Smooth muscle cell (in vitro differentiated cells): ENCODE measurements at regions not wholly inside any gene's neighbourhood (a gene's known extent, or its start where the extent isn't known, plus 50 kb on each side); places are given as distances from the start of the nearest gene placed in this dataset.

Source experiments
- DNase-seq: peaks from one replicate; lab custom pipeline; 2025; ENCODE audit not compliant: unreplicated experiment; lab: John Stamatoyannopoulos, UW
- H2AFZ ChIP-seq: fragments of 200-600 bp; sonication (generic); 2 replicates; pipeline ENCODE4 v1.6.0; 2016; ENCODE audit warnings: antibody characterized with exemption, low read depth, mild to moderate bottlenecking
- H3F3A ChIP-seq: fragments of 200-600 bp; sonication (generic); 2 replicates; pipeline ENCODE4 v1.6.0; 2017; ENCODE audit warnings: antibody characterized with exemption, low read depth
- H3K27ac ChIP-seq: fragments of 200-600 bp; sonication (generic); 2 replicates; pipeline ENCODE4 v1.5.1; 2016; ENCODE audit warnings: low read depth, mild to moderate bottlenecking
- H3K27me3 ChIP-seq: fragments of 200-600 bp; sonication (generic); 2 replicates; pipeline ENCODE4 v1.6.1; 2016; ENCODE audit warnings: low read depth, mild to moderate bottlenecking
- H3K36me3 ChIP-seq: fragments of 200-600 bp; sonication (generic); 2 replicates; pipeline ENCODE4 v1.5.1; 2016; ENCODE audit warnings: low read depth
- H3K4me1 ChIP-seq: fragments of 200-600 bp; sonication (generic); 2 replicates; pipeline ENCODE4 v1.5.1; 2016; ENCODE audit warnings: low read depth
- H3K4me2 ChIP-seq: fragments of 200-600 bp; sonication (generic); 2 replicates; pipeline ENCODE4 v1.6.0; 2016; ENCODE audit warnings: mild to moderate bottlenecking
- H3K4me3 ChIP-seq: fragments of 200-600 bp; sonication (generic); 2 replicates; pipeline ENCODE4 v1.5.1; 2016; ENCODE audit warnings: mild to moderate bottlenecking
- H3K79me2 ChIP-seq: fragments of 200-600 bp; sonication (generic); 2 replicates; pipeline ENCODE4 v1.6.0; 2016; ENCODE audit warnings: low read depth, mild to moderate bottlenecking
- H3K9ac ChIP-seq: fragments of 200-600 bp; sonication (generic); 2 replicates; pipeline ENCODE4 v1.6.0; 2016; ENCODE audit warnings: low read depth
- H3K9me3 ChIP-seq: fragments of 200-600 bp; sonication (generic); replicated peaks from 2 replicates; pipeline ENCODE4 v1.5.1; 2016; ENCODE audit warnings: low read depth
- H4K20me1 ChIP-seq: fragments of 200-600 bp; sonication (generic); 2 replicates; pipeline ENCODE4 v1.6.0; 2016; ENCODE audit warnings: low read depth
- WGBS: methylation state at CpG from one replicate; pipeline ENCODE4 v1.1.7; 2016; ENCODE audit warnings: low lambda C conversion rate; 5-methylcytosine and 5-hydroxymethylcytosine counted together
- TF ChIP-seq, protein P1 (sequence below): fragments of 200-600 bp; sonication (generic); IDR thresholded peaks from 2 replicates; pipeline ENCODE4 v1.5.1; 2017; ENCODE audit warnings: borderline replicate concordance, mild to moderate bottlenecking, antibody characterized with exemption; ENCODE audit not compliant: insufficient read depth, poor library complexity, severe bottlenecking

DNA sequence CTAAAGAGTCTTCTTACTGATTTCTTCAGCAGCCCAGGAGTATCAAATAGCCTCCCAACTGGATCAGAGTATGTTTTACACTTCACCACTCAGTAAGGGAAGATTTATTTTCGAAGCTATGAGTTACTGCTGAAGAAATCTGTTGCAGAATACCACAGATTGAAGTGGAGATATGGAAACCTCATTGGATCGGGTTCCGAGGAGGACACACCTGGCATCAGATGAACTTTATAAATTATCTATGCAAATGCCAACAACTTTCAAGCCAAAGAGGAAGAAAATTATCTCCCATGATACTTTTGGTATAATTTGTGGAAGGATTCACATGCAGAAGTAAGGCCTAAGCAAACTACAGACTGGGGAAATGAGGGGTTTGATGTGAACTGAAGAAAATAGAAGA lies 515.9 kb upstream of the NDST4 start:
- H3K79me2 ChIP-seq: no peaks in the 10 kb centered on the region
- no peak overlapping the region for H2AFZ ChIP-seq
- H3K27ac ChIP-seq: no peak overlapping the region
- H3K9ac ChIP-seq: no peak overlapping the region
- WGBS: 92% methylated on average over 3 of the region's 3 CpGs
- TF ChIP-seq, protein P1, sequence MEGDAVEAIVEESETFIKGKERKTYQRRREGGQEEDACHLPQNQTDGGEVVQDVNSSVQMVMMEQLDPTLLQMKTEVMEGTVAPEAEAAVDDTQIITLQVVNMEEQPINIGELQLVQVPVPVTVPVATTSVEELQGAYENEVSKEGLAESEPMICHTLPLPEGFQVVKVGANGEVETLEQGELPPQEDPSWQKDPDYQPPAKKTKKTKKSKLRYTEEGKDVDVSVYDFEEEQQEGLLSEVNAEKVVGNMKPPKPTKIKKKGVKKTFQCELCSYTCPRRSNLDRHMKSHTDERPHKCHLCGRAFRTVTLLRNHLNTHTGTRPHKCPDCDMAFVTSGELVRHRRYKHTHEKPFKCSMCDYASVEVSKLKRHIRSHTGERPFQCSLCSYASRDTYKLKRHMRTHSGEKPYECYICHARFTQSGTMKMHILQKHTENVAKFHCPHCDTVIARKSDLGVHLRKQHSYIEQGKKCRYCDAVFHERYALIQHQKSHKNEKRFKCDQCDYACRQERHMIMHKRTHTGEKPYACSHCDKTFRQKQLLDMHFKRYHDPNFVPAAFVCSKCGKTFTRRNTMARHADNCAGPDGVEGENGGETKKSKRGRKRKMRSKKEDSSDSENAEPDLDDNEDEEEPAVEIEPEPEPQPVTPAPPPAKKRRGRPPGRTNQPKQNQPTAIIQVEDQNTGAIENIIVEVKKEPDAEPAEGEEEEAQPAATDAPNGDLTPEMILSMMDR: no peak
- no peak for DNase-seq
- H3K9me3 ChIP-seq: no peaks in the 10 kb centered on the region
- no peak overlapping the region for H3K4me2 ChIP-seq
- no peaks in the 10 kb centered on the region for H3F3A ChIP-seq
- no peaks in the 10 kb centered on the region for H4K20me1 ChIP-seq
- H3K36me3 ChIP-seq: no peaks in the 10 kb centered on the region
- no peak overlapping the region for H3K4me3 ChIP-seq
- no peaks in the 10 kb centered on the region for H3K4me1 ChIP-seq
- H3K27me3 ChIP-seq: no peaks in the 10 kb centered on the region

GRCh38 chr4:115609631-115610030 lies 496.2 kb upstream of the NDST4 start:
- TF ChIP-seq, protein P1: no peak
- H3K4me3 ChIP-seq: no peak overlapping the region
- H3K27ac ChIP-seq: no peak overlapping the region
- DNase-seq: no peak
- no peaks in the 10 kb centered on the region for H3K4me1 ChIP-seq
- H3K4me2 ChIP-seq: no peak overlapping the region
- H3K27me3 ChIP-seq: no peaks in the 10 kb centered on the region
- no peaks in the 10 kb centered on the region for H4K20me1 ChIP-seq
- no peak overlapping the region for H3K9ac ChIP-seq
- WGBS: 87% methylated on average over 2 of the region's 2 CpGs
- no peaks in the 10 kb centered on the region for H3K36me3 ChIP-seq
- H2AFZ ChIP-seq: no peak overlapping the region
- H3K79me2 ChIP-seq: no peaks in the 10 kb centered on the region
- H3F3A ChIP-seq: no peaks in the 10 kb centered on the region
- no peaks in the 10 kb centered on the region for H3K9me3 ChIP-seq

GRCh38 chr4:115607311-115607710 lies 493.9 kb upstream of the NDST4 start:
- Histone ChIP-seq H3K9me3 (no peaks in the 10 kb centered on the region), H3K27me3 (no peaks in the 10 kb centered on the region), H3K4me2 (no peak overlapping the region), H3K4me1 (no peaks in the 10 kb centered on the region), H3F3A (no peaks in the 10 kb centered on the region), H3K79me2 (no peaks in the 10 kb centered on the region), H3K36me3 (no peaks in the 10 kb centered on the region), H3K4me3 (no peak overlapping the region), H2AFZ (no peak overlapping the region), H3K27ac (no peak overlapping the region), H3K9ac (no peak overlapping the region), H4K20me1 (no peaks in the 10 kb centered on the region)
- no peak for DNase-seq
- TF ChIP-seq, protein P1: no peak
- WGBS: 90% methylated on average over 3 of the region's 3 CpGs

DNA sequence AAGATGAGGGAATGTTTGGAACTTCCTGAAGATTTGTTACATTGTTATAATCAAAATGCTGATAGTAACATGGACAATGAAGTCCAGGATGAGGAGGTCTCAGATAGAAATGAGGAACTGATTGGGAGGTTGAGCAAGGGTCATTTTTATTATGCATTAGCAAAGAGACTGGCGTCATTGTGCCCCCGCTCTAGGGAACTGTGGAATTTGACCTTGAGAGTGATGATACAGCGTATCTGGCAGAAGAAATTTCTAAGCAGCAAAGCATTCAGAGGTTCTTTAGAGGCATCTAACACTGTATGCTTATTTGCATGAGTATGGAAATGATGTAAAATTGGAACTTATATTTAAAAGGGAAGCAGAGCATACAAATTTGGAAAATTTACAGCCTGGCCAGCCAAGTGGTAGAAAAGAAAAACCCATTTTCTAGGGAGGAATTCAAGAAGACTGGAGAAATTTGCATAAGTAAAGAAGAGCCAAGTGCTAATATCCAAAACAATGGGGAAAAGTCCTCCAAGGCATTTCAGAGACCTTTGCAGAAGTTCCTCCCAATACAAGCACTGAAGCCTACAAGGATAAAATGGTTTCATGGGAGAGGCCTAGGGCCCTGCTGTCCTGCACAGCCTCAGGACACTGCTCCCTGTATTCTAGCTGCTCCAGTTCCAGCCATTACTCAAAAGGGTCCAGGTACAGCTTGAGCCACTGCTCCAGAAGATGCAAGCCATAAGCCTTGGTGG lies 483.0 kb upstream of the NDST4 start:
- Histone ChIP-seq H3K9me3 (no peaks in the 10 kb centered on the region), H3F3A (no peaks in the 10 kb centered on the region), H3K36me3 (no peaks in the 10 kb centered on the region), H3K4me1 (no peaks in the 10 kb centered on the region), H3K79me2 (no peaks in the 10 kb centered on the region), H3K27ac (no peak overlapping the region), H3K9ac (no peak overlapping the region), H2AFZ (no peak overlapping the region), H3K4me3 (no peak overlapping the region), H4K20me1 (no peaks in the 10 kb centered on the region), H3K4me2 (no peak overlapping the region), H3K27me3 (no peaks in the 10 kb centered on the region)
- TF ChIP-seq, protein P1: no peak
- DNase-seq: no peak
- WGBS: 86% methylated on average over 3 of the region's 3 CpGs
